HG02852 (cell line): ENCODE measurements at regions not wholly inside any gene's neighbourhood (a gene's known extent, or its start where the extent isn't known, plus 50 kb on each side); places are given as distances from the start of the nearest gene placed in this dataset.

Experiments used
- ATAC-seq: cut with Tn5 transposase; IDR thresholded peaks from one replicate; pipeline ENCODE4 v1.9.1; 2021; ENCODE audit warnings: mild to moderate bottlenecking, moderate library complexity; ENCODE audit not compliant: unreplicated experiment

DNA sequence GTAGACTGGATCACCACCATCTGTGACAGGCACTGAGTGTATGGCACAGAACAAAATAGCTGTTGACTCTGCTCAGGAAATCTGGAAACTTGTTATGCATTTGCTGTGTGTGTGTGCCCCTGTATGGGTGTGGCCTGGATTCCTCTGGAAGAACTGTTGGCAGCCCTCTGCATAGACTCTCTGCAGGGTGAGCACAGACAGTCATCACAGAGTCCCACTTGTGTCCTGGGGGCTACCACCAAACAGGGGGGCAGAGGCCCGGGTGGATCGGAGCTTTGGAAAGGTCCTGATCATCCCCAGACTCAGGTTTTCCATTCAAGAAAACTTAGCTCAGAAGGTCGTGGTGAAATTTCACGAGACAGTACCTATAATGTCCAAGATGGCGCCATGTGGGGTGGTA, 258.6 kb downstream of the SOX11 start:
- ATAC-seq: no peak

DNA sequence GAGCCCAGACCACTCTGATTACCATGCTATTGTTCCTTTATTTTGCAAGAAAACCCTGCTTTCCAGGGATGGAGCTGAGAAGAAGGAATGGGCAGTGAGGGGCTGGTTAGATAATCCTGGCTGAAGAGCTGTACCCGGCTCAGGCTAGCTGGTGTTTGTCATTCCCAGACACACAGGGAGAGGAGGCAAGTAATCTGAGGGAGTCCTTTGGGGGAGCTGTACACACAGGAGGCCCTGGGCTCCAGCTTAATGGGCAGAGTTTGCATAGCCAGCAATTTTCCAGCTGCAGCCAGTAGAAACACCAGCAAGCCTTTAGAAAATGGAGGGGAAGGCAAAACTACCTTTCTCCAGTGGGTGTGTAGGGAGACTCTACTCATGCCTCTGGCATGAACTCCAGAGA, 259.3 kb downstream of the SOX11 start:
- no peak for ATAC-seq

DNA sequence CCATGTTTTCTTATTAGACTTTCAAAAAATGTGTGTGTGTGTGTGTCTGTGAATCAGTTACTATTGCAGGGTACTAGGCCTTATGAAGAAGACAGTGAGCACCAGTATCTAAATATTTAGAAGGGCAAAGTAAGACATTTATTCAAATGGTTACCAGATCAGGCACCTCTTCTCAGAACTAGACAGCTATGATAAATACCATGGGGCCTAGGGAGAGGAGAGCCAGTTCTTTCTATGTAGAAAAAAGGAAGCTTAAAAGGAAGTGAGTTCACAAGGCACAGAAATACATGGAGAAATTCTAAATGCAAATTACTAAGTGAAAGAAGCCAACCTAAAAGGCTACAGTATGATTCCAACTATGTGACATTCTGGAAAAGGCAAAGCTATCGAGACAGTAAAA, 261.3 kb downstream of the SOX11 start:
- ATAC-seq: no peak

DNA sequence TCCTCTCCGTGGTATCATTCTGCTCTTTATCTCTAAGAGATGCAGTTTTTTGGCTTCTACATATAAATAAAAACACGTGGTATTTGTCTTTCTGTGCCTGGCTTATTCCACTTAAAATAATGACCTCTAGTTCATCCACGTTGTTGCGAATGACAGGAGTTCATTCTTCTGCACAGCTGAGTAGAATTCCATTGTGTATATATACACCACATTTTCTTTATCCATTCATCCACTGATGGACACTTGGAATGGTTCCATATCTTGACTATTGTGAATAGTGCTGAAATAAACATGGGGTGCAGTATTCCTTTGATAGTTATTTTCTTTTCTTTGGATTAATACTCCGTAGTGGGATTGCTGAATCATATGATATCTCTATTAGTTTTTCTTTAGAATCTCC, 262.3 kb downstream of the SOX11 start:
- ATAC-seq: no peak

DNA sequence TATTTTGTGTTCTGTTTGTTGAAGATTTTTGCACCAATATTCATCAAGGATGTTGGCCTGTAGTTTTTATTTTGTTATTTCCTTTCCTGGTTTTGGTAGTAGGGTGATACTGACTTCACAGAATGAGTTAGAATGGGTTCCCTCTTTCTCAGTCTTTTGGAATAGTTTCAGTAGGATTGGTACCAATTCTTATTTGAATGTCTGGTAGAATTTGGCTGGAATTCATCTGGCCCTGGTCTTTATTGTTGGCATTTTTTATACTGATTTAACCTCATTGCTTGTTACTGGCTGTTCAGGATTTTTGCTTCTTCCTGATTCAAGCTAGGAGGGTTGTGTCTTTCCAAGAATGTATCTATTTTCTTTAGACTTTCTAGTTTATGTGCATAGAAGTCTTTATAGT, 263.7 kb downstream of the SOX11 start:
- ATAC-seq: no peak

DNA sequence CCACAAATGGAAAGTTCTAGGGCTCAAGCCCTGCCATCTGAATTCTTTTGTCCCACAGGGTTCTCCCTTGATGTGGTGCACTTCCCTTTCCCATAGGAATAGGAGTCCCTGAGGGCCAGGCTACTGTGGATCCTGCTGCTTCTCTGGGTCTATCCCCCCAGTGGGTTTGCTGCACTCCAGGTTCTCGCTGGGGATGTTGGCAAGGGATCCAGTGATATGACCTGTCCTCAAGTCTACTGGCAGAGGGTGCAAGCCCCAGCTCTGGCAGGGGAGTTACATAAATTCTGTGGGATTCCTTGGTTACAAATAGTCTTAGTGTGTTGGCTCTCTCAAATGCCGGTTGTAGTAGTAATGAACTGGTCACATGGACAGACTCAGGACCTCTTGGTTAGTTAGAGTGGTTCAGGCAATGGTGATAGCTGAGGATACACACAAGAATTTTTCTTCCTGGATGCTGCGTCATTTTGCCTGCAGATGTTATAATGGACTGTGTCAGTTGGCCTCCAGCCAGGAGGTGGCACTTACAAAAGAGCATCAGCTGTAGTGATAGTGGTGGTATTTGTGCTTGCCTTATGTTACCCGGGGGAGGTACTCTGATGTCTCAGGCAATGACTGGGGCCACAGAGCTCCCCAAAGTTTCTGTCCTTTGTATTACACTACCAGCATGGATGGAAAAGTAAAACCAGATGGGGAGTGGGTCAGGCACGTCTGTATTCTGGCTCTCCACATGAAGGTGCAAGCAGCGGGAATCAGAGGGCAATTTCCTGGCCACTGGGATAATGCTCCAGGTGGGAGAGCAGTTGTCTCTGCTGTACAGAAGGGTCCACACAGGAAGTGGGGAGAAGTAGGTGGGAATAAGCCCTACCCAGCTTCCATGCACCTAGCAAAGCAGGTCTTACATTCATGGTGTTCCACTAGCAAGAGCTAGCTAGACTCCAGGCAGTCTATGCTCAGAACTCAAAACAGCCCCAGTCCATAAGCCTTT, 267.9 kb downstream of the SOX11 start:
- no peak for ATAC-seq

DNA sequence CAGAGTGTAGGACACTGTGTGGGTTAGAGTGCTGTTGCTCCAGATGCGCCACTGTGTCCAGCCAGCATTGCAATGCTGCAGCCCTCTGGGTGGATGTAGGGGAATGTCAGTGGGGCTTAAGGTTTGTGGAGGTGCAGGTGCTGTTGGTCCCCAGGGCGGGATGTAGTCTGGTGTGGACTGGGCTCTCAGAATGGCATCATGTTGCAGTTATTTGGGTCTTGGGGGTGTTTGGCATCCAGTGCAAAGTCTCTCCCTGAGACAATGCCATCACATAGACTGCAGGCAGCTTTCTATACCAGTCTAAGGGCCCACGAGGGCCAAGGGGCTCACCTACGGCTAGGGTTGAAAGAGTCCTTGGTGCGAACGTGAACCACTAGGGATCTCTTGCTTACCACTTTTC, 275.3 kb downstream of the SOX11 start:
- ATAC-seq: no peak

DNA sequence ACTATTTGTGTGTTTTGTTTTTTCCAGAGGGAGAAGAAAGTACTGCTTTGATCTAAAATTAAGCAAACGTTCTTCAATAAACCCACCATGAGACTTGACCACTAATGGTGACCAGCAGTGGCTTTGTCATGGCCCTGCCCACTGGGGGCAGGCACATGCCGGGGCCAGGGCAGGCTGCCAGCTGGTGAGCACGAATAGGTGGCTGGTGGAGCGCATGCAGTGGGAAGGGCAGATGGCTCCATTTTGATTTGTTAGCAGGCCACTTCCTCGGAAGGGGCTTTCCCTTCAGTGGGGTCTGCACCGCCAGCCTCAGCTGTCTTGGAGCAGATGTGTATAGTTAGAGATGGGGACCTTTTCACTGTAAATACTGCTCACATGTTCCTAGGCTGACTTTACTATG, 277.1 kb downstream of the SOX11 start:
- ATAC-seq: no peak

DNA sequence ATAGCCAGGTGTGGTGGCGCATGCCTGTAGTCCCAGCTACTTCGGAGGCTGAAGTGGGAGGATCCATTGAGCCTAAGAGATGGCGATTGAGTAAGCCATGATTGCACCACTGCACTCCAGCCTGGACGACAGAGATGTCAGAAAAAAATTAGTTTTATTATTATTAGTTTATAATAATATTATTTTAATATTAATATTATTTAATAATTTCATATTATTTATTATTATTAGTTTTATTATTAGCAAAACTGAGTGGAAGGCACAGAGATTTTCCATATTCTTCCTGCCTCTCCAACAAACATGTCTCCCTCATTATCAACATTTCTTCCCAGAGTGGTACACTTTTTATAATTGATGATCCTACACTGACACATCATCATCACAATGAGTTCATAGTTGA, 278.2 kb downstream of the SOX11 start:
- ATAC-seq: no peak

DNA sequence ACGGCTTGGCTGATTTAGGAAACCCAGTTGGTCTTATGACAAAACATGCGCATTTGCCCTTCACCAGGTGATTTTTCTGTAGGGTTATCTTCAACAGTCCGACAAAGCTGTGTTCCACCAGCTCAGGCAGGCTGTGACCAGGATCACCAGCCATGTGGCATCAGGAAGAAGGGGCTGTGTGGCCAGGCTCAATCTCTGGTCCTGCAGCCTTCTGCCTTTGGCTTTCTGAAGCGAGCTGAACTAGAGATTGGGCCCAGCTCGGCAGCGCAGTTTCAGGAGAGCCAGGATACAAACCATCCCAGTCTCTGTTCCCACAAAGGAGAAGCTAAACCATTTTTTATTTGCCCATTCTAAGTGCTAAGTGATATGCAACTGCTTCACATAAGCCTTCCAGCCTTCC, 282.3 kb downstream of the SOX11 start:
- no peak for ATAC-seq

DNA sequence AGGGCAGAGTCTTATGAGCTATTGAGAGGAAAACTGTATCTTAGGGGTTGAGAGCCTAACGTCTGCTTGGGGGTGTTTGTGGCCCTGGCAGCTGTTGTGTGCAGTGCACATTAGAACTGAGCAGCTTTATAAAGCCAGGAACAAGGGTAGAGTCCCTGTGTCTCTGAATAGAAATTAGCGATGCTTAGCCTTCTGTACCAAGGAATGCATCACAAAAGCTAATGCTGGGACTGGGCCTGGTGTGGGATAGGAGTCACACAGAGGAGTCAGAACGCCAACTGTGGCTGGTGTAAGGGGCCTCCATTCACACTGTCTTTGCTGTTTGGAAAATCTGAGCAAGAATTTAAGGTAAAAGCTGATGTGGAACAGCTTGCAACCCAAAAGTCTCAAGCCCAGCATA, 283.2 kb downstream of the SOX11 start:
- no peak for ATAC-seq

DNA sequence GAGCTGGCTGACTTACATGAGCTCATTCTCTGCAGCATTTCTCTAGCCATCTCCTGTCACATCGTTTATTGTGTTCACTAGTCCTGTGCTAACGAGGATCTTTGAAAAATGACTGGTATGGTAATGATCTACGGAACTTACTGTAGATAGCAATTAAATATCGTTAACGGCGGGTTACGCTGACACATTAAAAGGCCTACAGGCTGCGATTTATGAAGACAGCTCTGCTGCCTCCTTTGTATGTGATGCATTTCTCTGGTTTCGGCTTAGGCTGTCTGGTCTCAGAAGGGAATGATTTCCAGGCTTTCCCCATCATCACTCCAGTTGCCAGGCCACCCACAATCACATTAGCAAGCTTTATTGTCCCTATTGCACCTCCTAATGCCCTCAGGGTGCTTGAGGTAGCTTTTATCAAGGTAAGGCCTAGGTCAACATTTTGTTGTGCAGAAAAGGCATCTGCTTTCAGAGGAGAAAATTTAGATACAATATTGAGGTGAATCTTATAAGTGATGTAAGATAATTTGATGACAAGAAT, 284.4 kb downstream of the SOX11 start:
- no peak for ATAC-seq

DNA sequence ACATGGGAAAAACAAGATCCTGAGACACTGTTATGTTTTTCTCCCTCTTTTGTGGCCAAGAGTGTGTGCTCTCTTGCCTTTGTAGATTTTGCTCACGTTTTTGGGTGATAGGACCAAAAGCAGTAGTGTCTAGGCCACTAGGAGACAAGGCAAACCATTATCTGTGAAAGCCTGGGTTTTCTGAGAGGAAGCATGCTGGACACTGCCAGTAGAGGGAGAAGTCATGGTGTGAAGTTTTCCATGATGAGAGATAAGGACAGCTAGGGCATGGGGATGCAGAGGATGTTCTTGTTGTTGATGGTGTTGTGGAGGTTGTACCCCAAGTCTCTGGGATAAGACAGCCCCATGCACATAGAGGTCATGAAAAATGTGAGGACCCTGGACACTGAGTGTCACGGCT, 285.3 kb downstream of the SOX11 start:
- no peak for ATAC-seq

DNA sequence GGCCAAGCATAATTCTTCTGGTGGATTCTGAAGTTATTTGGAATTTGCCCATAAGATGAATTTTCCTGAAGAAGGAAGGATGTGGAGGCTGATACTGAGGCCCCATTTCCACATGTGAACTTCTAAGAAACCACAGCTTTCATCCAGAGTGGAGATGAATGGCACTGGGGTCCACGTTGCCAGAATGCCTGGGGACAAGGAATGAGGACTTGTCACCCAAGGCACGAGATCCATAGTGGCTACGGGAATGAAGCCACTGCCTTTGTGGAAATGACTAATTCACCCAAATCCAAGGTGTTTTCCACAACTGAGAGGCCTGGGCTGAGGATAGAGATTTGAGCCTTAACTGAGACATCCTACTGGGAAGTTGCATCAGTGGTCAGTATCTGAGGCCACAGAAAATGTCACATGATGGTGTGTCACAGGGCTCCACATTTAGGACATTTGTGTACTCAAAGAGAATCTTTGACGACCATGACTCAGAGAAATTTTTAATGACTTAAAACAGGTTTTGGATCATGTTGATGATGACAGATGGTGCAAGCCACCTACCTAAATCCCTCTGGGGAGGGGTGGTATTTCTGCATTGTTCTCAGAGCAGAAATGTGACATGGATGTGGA, 286.1 kb downstream of the SOX11 start:
- ATAC-seq: no peak

DNA sequence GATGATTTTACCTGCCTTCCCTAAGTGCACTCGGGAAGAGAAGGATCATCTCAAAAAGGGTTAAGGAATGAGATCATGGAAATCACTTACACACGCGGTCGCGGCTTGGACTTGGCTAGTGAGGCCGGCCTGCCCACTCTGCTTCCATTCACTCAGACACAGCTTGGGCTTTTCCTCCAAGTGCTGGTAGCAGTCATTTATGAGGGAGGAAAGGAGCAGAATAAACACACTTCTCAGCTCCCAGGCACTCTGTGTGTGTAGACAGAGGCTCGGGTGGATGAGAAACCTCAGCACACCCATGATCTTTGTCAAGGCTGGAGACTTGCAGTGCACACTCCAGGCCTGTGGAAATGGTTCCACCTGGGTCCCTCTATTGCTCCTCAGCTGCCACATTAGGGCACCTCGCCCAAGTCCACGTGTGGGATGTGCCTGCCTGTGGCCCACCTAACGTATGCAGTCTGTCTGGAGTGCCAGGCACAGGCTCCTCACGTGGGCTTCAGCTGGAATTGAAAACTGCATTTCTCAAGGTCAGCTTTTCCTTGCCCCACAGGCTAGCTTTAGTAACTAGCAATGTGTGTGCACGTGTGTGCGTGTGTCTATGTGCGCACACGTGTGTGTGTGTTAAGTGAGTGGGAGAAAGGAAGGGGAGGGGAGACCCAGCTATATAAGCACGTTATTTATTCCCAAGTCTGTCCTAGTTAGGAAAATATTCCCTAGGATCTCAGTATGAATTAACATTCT, 288.4 kb downstream of the SOX11 start:
- no peak for ATAC-seq

DNA sequence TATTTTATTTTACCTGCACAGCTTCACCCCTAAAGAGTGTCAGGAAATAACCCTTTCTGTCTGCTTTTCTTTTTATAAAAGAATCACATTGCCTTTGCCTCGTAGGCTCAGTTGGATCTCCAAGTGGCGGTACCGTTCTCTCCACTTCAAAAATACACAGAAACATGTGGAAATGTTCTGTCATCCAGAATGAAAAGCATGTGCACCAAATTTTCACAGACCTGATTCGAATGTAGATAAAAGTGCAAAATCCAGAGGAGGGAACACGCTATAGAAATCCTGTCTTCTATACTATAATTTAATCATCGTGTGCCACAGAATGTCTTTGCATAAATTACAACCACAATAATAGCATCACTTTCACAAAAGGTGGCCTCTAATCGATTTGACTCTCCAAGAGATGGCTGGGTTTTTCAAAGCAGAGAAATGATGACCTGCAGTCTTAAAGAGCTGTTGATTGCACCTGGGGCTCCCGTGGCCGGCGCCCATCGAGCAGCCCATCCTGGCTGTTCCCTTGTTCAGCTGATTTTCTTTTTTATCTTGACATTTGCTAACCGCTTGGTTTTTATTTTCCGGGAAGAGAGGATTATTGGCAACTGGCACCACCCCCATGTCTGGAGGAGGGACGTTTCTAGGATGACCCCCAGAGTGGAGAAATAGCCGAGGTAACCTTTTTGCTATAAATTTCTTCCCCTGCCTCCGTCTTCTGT, 290.2 kb downstream of the SOX11 start:
- no peak for ATAC-seq

DNA sequence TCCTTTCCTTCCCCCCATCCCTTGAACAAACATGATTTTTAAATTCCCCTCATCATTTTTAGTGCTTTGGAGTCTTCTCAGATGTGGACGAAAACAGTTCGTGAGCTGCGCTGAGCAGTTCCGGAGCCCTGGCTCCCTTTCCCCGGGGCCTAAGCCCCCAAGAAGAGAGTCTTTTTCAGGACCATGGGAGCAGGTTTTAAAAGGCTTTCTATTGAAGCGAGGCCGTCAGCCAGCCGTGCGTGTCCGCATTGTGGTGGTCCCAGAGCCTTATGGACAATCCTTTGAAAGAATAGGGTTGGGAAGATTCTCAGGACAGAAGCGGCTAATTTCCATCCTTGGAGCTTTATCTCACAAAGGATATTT, 290.7 kb downstream of the SOX11 start:
- ATAC-seq: no peak

DNA sequence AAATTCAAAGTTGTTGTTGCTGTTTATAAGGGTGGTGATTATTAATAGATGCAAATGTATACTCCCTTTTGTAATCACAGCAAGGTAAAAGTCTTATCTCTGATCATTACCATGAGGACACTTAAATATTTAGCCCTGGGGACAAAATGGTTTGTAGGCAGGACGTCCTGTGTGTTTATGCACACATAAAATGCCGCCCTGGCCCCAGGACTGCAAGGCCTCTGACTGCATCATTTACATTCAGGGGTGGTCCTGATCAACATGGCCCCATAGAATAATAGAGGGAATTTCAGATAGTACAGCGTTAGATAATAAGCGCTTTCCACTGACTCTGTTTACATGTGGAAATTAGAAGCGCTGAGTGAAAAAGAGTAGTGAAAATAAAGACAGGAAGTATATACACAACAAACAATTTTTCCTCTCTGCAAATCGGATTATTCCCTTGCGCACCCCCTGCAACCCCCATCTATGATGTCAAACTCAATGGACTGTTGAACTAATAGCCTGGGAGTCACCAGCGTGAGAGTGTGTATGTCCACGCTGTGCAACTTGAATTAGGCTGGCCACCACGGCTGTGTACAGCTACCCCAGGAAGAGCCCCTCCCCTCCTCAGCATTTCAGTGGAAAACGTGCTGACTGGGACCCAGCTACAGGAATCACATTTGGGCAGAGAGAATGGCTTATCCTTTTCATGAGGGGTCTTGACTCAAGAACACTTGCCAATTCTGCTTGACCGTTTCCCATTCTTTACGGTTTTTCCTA, 291.5 kb downstream of the SOX11 start:
- no peak for ATAC-seq

DNA sequence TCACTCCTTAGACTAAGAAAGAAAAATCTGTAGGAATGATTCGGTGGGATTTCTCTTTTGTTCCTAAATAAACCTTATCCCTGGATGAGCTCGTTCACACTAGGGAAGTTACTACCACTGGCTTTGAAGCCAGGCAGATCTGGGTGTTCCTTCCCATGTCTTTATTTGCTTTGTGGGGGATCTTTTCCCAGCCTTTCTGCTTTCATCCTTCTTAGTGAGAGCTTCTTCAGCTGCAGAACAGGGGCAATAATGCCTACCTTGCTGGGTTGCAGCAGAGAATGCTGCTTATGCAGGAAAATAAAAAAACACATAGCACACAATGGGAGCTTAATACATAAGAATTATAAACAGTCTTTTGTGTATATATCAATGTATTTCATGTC, 292.1 kb downstream of the SOX11 start:
- no peak for ATAC-seq

DNA sequence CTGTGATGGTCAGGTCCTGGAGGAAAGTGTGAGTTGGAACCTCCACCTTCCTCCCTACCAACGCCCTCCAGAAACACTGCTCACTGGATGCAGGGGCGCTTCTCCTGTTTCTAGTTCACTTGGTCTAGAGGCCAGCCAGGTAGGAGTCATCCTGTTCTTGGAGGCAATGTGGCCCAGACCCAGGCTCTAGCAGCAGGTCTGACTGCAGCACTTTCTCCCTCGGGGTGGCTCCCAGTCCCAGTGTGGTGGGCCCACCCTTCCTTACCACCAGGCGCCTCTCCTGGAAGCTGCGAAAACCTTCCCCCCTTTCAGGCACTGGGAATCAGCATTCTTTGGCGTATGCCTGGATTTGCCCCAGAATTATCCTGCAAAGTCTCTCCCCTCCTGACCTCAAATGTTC, 292.8 kb downstream of the SOX11 start:
- no peak for ATAC-seq
